ENCODE measurements at regions not wholly inside any gene's neighbourhood (a gene's known extent, or its start where the extent isn't known, plus 50 kb on each side); places are given as distances from the start of the nearest gene placed in this dataset.
"Not testable (repeated sequence)": the region's sequence is repeated elsewhere in the genome, so short reads cannot be mapped to it uniquely, and the experiment has no call there.

DNA sequence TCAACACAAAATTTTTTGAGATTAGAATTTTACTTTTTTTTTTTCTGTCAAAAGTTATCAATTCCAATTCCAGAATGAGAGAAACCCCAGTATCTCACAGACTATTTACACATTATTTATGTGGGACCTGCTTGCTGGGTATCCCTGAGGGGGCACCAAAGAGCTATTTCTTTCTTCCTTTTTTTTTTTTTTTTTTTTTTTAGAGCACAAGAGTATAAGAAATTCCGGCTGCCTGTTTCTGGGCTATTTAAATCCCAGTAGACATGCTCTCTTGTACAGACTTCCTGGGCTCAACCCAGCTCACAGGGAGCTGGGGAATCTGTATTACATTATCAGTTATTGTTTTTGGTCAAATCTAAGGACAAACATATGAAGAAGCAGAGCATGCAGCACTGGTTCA, 156.9 kb upstream of the NBPF9 start:
- not testable (repeated sequence) for TF ChIP-seq SMAD3 (CRISPR knock-in tag; conservative IDR thresholded peaks at IDR 0.05); MAFK (IDR thresholded peaks at IDR 0.05; ENCODE audit: low read length); CCNT2 (IDR thresholded peaks at IDR 0.05; ENCODE audit: borderline replicate concordance, extremely low read depth, insufficient read length, low read depth, low read length); HNRNPK (IDR thresholded peaks at IDR 0.05; ENCODE audit: low read depth, low read length, poor library complexity, severe bottlenecking); CBX8 (IDR thresholded peaks at IDR 0.05; ENCODE audit: borderline replicate concordance, extremely low read depth, low read depth, low read length, poor library complexity, severe bottlenecking); BHLHE40 (IDR thresholded peaks at IDR 0.05; ENCODE audit: low read length); MYBL2 (IDR thresholded peaks at IDR 0.05; ENCODE audit: low read depth); MYBL2 (CRISPR knock-in tag; IDR thresholded peaks at IDR 0.05; ENCODE audit: borderline replicate concordance); ZNF431 (CRISPR knock-in tag; IDR thresholded peaks at IDR 0.05); ZNF253 (CRISPR knock-in tag; conservative IDR thresholded peaks at IDR 0.05)
- TF ChIP-seq, protein P1, sequence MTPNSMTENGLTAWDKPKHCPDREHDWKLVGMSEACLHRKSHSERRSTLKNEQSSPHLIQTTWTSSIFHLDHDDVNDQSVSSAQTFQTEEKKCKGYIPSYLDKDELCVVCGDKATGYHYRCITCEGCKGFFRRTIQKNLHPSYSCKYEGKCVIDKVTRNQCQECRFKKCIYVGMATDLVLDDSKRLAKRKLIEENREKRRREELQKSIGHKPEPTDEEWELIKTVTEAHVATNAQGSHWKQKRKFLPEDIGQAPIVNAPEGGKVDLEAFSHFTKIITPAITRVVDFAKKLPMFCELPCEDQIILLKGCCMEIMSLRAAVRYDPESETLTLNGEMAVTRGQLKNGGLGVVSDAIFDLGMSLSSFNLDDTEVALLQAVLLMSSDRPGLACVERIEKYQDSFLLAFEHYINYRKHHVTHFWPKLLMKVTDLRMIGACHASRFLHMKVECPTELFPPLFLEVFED (CRISPR knock-in tag; conservative IDR thresholded peaks at IDR 0.05): not testable (repeated sequence)
- TF ChIP-seq, protein P2, sequence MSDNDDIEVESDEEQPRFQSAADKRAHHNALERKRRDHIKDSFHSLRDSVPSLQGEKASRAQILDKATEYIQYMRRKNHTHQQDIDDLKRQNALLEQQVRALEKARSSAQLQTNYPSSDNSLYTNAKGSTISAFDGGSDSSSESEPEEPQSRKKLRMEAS (CRISPR knock-in tag; IDR thresholded peaks at IDR 0.05): not testable (repeated sequence)
- TF ChIP-seq, protein P3, sequence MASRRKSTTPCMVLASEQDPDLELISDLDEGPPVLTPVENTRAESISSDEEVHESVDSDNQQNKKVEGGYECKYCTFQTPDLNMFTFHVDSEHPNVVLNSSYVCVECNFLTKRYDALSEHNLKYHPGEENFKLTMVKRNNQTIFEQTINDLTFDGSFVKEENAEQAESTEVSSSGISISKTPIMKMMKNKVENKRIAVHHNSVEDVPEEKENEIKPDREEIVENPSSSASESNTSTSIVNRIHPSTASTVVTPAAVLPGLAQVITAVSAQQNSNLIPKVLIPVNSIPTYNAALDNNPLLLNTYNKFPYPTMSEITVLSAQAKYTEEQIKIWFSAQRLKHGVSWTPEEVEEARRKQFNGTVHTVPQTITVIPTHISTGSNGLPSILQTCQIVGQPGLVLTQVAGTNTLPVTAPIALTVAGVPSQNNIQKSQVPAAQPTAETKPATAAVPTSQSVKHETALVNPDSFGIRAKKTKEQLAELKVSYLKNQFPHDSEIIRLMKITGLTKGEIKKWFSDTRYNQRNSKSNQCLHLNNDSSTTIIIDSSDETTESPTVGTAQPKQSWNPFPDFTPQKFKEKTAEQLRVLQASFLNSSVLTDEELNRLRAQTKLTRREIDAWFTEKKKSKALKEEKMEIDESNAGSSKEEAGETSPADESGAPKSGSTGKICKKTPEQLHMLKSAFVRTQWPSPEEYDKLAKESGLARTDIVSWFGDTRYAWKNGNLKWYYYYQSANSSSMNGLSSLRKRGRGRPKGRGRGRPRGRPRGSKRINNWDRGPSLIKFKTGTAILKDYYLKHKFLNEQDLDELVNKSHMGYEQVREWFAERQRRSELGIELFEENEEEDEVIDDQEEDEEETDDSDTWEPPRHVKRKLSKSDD (conservative IDR thresholded peaks at IDR 0.05; ENCODE audit: low read length): not testable (repeated sequence)
- TF ChIP-seq, protein P4, sequence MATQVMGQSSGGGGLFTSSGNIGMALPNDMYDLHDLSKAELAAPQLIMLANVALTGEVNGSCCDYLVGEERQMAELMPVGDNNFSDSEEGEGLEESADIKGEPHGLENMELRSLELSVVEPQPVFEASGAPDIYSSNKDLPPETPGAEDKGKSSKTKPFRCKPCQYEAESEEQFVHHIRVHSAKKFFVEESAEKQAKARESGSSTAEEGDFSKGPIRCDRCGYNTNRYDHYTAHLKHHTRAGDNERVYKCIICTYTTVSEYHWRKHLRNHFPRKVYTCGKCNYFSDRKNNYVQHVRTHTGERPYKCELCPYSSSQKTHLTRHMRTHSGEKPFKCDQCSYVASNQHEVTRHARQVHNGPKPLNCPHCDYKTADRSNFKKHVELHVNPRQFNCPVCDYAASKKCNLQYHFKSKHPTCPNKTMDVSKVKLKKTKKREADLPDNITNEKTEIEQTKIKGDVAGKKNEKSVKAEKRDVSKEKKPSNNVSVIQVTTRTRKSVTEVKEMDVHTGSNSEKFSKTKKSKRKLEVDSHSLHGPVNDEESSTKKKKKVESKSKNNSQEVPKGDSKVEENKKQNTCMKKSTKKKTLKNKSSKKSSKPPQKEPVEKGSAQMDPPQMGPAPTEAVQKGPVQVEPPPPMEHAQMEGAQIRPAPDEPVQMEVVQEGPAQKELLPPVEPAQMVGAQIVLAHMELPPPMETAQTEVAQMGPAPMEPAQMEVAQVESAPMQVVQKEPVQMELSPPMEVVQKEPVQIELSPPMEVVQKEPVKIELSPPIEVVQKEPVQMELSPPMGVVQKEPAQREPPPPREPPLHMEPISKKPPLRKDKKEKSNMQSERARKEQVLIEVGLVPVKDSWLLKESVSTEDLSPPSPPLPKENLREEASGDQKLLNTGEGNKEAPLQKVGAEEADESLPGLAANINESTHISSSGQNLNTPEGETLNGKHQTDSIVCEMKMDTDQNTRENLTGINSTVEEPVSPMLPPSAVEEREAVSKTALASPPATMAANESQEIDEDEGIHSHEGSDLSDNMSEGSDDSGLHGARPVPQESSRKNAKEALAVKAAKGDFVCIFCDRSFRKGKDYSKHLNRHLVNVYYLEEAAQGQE (IDR thresholded peaks at IDR 0.05; ENCODE audit: borderline replicate concordance): not testable (repeated sequence)
- TF ChIP-seq, protein P4 (CRISPR knock-in tag; IDR thresholded peaks at IDR 0.05; ENCODE audit: low read depth): not testable (repeated sequence)

Data from K562 (cell line).